NOMO-1 treated with dmso at 0.1 percent for 144 hours (cell line): ENCODE measurements at regions not wholly inside any gene's neighbourhood (a gene's known extent, or its start where the extent isn't known, plus 50 kb on each side); places are given as distances from the start of the nearest gene placed in this dataset.

Experiments used
- DNase-seq: peaks from one replicate; lab custom pipeline; 2025; ENCODE audit not compliant: unreplicated experiment; lab: John Stamatoyannopoulos, UW

DNA sequence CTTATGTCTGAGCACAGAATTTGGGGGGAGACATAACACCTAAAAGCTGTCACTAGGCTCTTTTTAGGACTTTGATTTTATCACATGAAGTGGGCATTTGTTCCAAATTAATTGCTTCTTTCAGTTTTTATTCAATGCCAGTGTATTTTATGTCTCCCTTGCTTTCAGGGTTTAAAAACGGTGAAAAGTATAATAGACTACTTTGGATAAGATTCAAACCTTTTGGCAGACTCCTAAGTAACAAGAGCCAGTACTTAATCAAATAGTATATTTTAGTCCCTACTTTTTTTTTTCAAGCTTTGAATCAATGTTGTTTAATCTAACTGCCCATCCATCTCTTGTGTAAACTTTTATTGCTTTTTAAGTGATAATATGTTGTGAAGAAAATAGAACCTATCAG, 847.2 kb upstream of the DPPA4 start:
- DNase-seq = no peak

DNA sequence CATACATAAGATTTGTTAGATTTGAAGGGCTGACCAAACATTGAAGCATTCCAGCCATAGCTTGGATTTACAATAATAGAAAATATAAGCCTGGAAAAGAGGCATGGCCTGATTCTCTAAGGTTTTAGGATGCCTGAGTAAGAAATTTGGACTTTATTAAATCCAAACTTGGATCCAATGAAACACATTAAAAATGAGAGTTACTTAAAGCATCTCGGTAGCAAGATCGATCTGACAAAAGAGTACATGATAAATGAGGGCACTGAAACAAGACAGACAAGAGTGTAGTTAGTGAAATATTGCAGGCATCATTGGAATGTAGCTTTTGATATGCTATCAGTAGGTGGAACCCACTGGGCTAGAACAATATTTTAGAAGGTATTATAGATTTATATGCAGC, 855.7 kb upstream of the DPPA4 start:
- DNase-seq = no peak

DNA sequence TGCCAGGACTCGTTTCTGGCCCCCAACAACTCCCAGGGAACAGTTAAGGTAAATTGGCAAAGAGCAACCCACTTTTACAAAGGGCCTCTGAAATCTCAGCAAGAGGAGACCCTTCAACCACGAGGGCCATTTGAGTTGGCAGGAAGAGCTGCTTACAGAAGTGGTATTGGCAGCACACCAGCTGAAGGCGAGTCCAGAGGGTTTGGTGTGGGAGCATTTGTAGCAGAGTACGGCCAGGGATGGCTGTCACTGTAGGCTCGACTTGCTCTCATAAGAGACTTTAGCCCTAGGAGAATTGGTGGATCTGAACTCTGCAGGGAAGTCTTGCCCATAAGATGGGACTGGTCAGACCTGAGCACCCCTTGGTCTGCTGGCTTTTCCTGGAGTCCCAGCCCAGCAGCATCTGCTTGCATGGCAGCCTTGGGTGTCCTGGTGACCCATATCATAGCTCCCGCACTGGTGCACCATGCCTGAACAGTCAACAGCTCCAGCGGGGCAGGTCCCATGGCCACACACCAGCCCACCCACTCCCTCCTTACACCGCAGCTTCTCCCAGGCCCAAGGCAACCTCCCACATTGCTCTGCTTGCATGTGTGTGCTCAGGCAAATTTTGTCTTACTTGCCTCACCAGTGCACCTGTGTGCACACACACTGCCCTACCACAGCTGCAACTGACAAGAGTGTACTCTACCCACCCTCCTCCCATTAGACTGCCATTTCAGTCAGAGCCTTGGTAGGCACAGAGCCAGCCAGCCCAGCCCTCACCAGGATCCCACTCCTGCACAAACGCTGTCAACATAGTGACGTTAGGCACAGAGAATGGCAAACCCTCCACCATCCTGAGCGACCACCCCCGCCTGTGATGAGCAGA, 861.6 kb upstream of the DPPA4 start:
- no peak for DNase-seq

- no peak for DNase-seq
These were observed 862.2 kb upstream of the DPPA4 start for GRCh38 chr3:110199588-110199943.

GRCh38 chr3:110210086-110210660, 861.4 kb upstream of the NECTIN3 start:
- DNase-seq = no peak

DNA sequence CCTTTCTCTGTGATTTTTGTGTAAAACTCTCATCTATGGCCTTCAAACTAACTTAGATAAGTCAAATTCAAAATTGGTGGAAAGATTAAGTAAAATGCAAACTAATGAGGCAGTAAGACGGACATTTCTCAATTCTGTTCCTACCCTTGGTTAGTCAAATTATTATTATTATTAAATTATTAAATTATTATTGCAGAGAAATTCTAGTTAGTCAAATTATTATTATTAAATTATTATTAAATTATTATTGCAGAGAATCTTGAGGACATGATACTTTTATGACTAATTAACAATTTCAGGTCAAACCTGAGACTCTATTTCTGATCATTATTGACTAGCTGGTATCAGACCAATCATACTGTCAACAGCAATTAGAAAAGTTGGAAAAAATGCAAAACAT, 845.0 kb upstream of the NECTIN3 start:
- no peak for DNase-seq

DNA sequence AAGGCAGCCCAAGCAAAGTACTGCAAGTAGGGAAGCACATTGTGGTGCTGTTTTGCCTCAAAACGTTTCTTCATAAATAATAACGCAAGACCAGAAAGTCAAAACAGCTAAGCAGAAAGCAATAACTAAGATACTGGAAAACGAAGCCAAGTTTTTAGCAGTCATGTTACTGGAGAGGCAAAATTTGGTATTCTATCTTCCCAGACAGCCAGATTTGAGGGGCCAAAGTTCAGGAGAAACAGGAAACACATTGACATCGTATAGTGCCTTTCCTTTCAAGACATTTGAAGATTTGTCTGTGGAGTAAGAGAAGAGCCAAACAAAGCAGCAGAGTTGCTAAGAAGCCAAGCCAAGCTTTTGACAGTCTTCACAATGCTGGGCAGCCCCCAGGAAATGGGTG, 843.6 kb upstream of the NECTIN3 start:
- no peak for DNase-seq

GRCh38 chr3:110234831-110235230, 836.8 kb upstream of the NECTIN3 start:
- DNase-seq = no peak

DNA sequence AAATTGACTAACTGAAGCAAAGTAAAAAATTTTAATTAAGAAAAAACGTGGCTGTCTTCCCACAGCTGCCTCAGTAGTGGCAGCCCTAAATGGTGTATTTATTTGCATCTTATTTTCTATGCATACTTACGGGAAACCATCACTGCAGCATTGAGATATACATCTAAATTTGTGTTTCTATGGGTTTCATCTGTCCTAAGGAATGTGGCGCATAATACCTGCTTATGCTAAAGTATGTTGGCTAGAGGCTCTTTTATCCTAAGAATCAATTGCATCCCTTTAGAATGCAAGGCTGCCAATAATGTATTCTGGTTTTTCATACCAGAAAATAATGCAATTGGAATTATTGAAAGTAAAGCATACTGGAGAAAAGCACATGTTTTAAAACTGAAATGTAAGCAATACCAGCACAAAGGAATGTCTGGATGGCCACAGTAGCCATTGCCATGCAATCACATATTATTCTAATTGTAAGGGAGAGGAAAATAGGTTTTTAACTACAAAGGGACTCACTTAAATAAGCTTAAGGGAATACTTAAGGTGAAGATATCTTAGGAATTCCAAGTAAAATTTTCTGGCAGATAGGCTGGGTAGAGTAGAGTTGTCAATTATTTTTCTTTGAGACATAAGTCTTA, 834.5 kb upstream of the NECTIN3 start:
- no peak for DNase-seq

- DNase-seq = no peak
These were observed 828.5 kb upstream of the NECTIN3 start for GRCh38 chr3:110243081-110243480.

DNA sequence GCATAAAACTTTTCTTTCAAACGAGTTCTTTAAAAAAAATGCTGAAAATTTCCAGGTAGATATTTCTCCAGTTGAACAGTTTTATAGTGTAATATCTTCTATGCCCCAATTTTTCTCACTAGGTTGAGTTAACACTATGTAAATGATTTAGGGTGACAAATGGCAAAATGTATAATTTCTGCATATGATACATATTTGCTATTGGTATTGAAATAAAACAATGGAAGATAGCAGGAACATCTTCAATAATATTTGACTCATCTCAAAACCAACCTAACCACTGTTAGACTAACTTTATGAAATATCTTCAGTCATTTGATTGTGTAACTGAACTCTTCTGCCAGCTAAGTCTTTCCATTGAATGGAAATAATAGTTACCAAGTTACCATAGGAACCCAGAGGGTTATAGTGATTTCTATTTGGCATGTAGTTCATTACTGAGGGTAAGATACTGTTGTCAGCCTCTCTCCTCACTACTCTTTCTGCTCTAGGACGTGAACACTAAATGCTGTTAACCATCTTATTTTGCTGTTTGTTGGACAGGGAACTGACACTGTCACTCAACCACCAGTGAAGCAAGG, 824.7 kb upstream of the NECTIN3 start:
- DNase-seq = no peak

GRCh38 chr3:110248666-110249065, 823.0 kb upstream of the NECTIN3 start:
- no peak for DNase-seq

DNA sequence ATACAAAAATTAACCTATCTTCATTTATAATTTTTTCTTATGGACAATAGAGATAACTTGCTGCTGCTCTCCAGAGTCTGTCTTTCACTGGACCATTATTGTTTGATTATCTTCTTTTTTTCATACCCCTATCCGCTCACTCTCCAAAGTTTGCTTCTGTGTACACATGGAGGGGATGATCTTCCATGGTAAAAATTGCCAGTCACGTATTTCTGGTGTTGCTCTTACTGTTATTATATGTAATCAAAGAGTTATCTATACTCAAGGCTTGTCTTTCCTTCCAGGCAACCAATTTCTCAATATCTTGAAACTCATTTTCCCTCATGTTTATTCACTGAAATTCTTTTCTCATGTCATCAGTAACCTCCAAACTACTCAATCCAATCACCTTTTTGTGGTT, 817.8 kb upstream of the NECTIN3 start:
- DNase-seq = no peak

GRCh38 chr3:110254591-110254990, 817.0 kb upstream of the NECTIN3 start:
- no peak for DNase-seq

DNA sequence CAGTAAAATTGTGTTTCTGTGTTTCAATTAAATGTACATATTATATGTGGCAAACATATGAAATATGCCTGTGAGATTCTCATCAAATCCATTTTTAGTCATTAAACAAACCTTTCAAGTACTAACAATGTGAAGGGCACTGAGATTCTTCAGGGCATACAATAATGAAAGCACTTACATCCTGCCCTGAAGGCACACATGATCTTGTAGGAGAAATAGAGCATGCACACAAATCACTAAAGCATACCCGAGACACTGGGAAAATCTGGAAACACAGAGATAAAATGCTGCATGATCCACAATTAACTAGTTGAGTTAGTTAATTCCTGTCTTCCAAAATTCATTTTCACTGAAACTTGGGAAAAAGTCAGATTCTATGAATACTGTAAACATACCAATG, 810.5 kb upstream of the NECTIN3 start:
- DNase-seq = no peak

DNA sequence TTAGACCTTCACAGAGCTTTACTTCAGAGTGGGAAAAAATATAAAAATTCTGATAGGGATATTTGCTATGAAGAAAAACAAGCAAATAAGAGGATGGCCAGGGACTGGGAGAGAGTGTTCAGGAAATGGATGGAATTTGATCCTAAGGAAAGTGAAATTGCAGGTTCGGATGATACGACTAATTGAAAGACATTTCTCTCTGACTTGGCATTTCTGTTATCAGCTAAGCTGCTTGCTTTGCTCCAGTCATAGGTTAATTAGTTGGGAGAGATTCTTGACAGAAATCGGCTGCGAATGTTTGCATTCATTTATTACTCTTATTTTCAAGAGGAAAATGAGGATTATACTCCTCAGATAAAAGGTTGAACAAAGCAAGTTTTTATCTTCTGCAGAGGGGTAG, 808.7 kb upstream of the NECTIN3 start:
- no peak for DNase-seq

GRCh38 chr3:110265302-110265701, 806.3 kb upstream of the NECTIN3 start:
- no peak for DNase-seq

GRCh38 chr3:110267304-110267845, 804.2 kb upstream of the NECTIN3 start:
- no peak for DNase-seq

DNA sequence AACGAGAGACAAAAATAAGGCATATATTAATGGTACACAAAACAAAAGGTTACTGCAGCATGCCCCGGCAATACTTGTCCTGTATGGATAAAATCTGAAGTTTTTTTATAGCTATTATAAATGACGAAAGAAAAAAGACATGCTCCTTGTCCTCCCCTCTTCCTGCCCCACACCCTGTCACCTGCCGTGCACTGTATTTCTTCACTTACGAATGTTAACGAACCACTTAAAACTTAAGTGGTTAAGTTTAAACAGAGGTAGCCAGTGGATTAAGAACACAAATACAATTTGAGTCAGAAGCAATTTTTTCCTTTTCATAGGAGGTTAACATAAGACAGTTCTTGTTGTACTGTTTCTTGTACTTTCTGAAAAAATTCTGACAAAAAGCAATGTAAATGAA, 799.1 kb upstream of the NECTIN3 start:
- DNase-seq = no peak

DNA sequence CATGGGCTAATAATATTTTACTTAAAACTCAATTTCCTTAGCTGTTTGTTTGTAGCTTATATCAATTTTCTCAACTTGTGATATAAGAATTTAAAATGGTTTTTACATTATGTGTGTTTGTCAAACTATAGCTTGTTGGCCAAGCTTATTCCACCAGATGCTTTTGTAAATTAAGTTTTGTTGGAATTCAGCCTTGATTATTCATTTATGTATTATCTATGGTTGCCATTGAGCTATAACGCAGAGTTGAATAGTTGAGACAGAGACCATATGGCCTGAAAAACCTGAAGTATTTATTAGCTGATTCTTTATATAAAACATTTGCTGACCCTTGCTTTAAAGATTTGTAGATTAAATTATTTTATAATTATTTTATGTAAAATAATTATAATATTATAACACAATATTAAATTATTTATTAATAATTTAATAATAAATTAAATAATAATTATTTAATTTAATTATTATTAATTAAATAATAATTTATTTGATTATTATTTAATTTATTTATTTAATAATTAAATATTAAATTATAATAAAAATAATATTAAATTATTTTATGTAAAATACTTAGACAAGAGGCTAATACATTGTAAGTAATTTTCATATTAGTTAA, 779.6 kb upstream of the NECTIN3 start:
- no peak for DNase-seq

DNA sequence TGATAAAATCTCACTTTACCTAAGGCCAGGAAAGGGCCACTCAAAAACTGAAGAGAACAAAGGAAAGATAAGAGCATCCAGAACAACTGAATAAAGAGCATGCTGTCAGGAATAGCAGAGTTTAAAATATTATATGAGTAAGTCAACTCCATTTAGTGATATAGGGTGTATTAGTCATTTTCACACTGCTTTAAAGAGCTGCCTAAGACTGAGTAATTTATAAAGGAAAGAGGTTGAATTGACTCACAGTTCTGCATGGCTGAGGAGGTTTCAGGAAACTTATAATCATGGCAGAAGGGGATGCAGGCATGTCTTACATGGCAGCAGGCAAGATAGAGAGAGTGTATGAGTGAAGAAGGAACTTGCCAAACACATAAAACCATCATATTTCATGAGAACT, 778.0 kb upstream of the NECTIN3 start:
- DNase-seq = no peak
